NCI-H1048 (cell line): ENCODE measurements at regions not wholly inside any gene's neighbourhood (a gene's known extent, or its start where the extent isn't known, plus 50 kb on each side); places are given as distances from the start of the nearest gene placed in this dataset.

ENCODE experiments used
- DNase-seq: peaks from one replicate; lab custom pipeline; 2025; lab: John Stamatoyannopoulos, UW

DNA sequence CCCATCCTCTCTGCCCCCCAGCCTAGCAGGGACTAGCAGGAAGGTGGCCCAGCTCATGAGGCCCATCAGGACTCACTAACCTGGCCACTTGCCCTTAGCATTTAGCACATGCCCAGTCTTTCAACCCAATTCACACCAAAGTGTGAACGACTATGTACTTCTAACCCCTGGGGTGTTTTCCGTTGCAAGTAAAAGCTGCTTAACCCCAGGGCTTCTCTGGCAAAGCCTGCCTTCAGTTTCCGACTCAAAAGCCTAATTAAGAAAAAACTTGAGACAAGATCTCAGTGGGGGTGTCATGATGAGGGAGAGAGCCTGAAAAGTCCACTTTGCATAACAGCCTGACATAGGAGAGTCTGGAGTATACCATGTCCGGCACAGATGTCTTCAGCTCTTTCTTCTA is 347.8 kb downstream of the MN1 start:
- no peak for DNase-seq

DNA sequence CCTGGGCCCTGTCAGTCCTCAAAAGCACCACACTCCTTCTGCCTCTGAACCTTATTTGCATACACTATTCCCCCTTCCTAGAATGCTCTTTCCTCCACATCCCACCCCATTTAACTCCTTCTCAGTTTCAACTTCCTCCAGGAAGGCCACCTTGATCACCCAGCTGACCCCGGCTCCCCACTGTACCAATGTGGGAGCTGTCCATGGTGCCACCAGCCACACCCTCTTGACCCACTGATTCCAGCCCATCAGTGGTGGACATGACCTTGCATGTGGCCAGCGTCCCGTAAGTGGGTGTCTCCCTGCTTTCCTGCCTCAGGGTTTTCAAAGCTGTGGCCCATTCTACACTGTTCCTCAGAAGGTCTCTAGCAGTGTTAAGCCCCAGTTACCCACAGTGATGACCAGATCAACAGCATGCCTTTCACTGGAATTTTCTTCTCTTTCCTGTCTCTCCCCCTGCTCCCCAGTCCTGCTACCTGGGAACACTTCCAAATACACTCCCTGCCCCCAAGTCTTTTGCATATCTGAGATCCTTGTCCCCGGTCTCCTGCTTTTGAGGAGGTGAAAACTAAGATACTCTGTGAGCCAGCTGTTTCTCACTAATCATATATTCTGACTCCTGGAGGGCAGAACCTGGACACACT is 346.6 kb downstream of the MN1 start:
- no peak for DNase-seq

DNA sequence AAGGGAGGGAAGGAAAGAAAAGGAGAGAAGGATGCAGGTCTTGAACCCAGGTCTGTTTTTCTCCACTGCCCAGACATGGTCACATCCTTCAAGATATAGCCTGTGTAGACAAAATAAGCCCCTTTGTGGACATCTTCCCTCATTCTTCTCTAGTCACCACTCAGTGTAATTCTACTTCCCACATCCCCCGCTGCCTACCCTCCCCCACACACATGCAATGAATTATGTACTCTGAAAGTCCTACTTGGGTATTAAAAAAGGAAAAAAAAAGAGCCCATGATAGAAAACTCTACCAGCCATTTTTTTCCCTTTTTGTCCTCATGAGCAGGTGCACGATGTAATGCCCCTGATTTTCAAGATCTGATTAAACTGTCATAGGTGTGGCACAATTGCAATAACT is 346.0 kb downstream of the MN1 start:
- no peak for DNase-seq

DNA sequence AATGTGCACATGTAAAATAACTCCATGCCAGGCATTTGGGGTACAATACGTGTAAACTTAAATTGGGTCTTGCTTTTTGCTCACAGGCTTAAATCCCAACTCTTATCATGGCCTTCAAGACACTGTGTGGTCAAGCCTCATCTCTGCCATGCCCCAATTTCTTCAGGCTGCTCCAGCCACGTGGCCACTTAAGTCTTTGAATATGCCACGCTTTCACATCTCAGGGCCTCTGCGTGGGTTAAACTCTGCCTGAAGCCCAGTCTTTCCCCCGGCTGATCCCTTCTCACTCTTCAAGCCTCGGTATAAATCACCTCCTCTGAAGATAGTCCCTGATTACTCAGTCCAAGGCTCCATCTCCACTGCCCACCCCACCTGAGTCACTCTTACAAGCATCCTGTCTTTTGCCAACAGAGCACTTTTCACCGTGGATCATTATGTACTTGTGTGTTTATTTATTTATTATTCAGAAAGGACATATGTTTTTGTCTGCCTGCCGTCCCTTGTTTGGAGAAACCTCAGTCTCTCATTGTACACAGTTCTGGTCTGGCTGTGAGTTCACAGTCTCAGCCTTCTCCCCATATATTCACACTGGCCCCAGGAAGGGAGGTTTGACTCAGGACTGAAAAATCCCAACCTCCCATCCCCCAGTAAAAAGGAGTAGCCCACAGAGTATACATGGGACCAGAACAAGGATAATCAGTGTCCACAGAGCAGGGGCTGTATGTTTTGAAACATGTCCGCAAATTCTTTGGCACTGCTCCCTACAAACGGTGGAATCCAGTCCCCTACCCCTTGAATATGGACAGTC is 344.7 kb downstream of the MN1 start:
- no peak for DNase-seq

DNA sequence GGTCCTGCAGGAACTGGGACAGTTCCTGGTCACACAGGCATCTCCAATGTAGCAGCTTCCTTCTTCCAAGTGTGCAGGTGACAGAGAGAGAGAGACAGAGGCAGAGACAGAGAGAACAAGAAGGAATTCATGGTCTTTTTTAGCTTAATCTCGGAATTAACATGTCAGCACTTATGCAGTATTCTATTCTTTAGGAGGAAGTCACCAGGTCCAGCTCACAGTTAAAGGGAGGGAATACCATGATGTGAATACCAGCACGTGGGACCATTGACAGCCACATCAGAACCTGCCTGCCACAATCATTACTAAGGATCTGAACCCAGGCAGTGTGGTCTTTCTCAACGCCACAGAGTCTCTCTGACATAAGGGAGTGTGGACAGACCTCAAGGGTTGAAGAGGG is 341.6 kb downstream of the MN1 start:
- no peak for DNase-seq

DNA sequence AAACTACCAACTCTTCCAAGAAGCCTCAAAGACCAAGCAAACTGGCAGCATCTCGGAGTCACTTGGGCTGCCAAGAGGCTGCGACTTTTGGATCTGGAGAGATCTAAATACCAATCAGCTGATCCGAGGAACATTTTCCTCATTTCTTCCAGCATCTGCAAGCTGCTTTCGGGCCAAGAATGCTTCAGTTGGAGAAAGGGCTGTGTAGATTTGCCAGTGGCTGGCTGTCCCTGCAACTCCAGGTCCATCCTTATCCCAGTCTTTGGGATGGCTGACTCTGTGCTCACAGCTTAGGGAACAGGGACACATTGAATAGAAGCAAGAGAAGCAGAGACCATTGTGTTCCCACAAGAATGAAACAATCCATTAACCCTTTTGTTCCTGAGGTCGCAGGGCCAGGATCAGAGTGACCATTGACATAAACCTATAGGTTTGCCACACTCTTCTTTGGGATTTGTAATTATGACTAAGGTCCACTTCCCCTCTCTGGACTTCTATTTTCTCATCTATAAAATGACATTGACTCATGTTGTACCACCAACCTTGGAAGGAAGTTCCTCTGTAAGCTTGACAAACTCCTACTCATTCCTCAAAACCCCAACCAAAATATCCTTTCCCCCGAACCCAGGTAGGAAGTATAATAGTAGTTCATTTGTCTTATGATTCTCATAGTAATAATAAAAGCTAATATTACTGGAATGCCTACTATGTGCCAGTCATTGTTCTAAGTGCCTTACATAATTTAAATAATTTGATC is 340.8 kb downstream of the MN1 start:
- no peak for DNase-seq

DNA sequence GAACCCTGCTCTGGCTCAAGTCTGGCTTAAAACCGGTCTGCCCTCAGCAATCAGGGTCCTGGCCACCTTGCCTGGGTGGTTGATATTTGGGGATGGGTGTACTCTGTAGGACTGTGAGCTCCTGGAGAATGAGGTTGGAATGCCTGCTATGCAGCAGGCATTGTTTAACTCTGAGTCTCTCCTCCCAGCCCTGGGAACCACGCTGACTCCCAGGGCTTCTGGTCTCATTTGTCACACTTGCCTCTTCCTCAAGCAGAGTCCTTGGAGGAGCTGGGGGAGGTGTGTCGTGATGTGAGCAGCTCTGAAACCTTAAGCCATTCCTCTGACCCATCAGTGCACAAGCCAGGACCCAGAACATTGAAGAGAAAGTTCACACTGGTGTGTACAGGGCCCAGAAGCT is 340.1 kb downstream of the MN1 start:
- no peak for DNase-seq

DNA sequence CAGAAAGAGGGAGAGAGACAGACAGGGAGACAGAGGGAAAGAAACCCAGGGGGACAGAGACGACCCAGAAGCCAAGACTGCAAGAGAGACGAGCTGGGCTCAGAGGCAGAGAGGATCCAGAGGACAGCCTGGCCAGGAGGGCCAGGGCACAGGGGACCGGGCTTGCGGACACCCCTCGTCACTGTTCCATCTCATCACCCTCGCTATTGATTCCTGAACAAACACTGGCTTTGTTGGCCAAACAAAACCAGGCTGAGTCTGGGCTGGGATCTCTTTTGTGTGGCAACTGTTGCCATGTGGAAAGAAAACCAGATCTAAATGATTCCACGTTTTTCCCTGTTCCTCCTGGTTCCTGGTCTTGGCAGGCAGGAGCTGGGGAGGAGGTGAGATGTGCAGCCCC is 339.4 kb downstream of the MN1 start:
- no peak for DNase-seq

DNA sequence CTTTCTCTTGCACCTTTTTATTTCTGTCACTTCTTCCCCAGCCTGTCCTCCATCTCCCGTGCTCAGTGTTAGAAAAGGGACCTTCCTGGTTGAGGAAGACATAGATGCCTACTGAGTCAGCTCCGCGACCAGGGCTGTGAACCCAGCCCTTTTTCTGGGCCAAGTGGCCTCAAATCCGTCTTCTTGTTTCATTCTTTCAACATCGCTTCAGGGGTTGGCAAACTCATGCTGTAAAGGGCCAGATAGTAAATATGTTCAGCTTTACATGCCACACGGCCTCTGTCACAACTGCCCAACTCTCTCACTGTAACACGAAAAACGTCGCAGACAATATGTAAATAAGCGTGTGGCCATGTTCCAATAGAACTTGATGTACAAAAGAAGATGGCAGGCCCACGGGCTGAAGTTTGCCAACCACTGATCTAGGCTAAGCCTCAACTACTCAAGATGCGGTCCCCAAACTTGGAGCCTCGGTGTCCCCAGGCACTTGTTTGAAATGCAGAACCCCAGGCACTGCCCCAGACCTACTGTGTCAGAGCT is 338.4 kb downstream of the MN1 start:
- no peak for DNase-seq

DNA sequence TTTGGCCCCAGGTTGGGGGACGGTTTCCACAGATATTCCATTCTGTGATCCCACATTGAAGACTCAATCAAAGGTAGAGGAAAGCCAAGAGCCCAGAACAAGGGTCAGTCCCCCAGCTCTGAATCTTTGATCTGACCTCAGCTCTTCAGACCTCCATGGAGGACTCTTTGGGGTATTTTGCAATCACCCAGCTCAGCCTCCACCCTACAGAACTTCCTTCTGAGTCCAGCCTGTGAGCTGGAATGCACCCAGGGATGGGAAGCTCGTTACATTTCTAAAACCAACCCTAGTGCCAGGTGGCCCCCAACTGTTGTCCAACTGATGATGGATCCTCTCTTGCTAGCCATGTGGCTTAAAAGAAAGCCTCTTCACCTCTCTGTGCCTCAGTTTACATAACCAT is 335.3 kb downstream of the MN1 start:
- no peak for DNase-seq

DNA sequence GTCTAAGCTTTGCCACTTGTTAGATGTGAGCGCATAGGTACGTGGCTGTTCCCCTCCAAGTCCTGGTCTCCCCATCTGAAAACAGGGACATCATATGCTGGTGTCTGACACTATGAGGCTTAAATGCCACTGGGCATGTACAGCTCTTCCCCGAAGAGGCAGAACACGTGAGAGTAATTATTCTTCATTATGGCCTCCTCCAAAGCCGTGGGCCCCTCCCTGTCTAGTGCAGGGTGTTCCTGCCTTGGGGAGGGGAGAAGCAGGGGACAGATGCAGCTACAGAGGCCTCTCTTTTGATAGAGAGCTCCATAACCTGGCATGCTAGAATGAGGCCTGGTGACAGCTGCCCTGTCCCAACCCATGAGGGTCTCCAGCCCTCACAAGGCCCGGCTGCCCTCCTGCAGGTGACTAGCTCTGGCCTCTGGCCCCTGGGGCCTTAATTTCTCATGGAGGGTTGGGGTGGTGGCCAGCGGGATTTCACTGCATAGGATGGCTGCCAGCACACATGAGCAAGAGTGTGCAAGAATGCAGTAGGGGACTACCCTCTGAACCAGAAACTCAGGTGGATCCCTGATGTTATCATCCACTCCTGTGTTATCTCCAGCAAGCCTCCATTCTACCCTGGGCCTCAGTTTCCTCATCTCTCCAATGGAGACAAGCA is 334.6 kb downstream of the MN1 start:
- DNase-seq: no peak

DNA sequence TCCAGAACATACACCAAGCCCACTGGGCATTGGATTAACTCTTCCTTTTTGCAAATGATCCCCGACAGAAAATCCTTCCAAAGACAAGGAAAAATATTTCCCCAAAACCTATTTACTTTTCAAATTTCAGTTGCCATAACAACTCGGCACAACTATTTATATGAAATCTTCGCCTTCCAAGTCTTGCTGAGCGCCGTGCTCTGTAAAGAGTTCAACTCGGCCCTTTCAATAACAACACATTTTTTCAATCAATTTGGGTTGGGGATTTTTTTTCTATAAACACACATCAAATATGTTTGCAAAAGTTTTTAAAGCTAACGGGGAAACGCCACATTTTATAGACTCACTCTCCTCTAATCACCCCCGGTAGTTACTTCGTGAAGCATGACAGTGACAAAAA is 333.8 kb downstream of the MN1 start:
- no peak for DNase-seq

DNA sequence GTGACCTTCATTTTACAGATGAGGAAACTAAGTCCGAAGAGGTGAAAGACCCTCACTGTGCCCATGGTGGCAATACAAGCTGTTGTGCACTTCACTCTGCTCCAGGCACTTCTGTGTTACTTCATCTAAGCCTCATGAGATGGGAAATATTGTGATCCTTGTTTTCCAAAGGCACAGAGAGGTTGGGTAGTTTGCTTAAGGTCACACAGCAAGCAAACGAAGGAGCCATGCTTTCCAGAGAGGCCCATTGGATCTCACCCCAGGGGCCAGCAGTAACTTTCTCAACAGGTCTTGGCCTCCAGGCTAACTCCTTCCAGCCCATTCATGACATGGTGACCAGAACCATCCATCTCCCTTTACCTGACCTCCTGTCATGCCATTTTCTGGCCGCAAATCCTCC is 332.8 kb downstream of the MN1 start:
- no peak for DNase-seq

DNA sequence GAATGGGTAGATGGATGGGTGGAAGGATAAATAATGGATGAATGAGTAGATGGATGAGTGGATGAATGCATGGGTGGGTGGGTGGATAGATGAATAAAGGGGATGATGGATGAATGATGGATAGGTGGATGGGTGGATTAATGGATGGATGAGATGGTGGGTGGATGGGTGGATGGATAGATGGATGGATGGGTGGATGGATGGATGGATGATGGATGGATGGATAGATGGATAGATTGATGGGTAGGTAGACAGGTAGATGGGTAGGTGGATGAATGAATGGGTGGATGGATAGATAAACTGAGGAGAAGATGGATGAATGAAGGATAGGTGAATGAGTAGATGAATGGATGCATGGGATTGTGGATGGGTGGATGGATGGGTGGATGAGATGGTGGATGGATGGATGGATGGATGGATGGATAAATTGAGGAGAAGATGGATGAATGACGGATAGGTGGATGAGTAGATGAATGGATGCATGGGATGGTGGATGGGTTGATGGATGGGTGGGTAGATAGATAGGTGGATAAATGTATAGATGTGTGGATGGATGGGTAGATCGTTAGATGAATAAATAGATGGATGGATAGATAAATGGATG is 331.3 kb downstream of the MN1 start:
- DNase-seq: no peak

DNA sequence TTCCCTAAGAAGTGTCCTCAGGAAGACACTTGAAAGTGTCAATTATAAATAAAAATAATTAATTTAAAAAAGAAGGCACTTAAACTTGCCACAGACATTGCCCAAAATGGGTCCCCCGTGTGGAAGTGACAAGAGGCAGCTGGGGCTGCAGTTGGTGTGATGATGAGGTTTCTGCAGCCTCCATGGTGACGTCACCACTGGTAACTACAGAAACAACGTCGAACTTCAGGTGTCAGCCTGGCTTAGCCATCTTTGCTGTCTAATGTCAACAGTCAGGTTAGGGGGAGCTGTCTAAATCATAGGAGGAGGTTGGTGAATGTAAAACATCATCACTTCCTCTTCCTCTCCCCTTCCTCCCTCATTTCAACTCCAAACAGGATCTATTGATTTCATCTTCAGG is 328.6 kb downstream of the MN1 start:
- DNase-seq: no peak

DNA sequence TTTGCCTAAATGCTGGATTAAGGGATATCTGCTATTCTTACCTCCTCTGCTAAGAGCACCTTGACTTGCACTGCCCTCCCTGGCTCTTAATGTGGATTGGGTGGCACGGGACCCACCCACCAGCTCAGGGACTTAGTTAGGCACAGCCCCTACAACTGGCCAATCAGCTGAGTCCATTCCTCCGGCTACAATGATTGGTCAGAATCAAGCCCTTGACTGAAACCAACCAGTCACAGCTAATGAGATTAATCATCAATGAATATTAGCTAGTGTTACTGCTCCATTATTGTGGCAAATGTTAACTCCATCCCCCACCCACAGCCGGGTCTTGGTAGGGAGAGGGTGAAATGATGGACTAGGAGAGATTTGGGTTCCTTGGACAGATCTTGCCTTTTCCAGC is 328.0 kb downstream of the MN1 start:
- no peak for DNase-seq

DNA sequence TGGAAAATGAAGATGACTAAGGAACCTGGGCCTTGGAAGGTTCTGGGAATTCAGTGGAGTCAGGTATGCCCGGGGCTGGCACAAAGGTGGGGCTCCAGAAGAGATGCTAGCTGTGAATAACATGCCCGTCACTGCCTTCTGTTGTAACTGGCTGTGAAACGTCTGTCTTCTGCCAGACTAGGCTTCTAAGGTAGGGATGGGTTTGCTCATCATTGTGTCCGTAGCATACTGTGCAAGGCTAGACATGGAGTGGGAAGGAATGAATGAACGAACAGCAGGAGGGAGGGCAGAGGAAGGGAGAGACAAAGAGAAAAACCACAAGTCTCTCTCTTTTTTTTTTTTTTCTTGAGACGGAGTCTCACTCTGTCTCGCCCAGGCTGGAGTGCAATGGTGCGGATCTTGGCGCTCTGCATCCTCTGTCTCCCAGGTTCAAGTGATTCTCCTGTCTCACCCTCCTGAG is 327.4 kb downstream of the MN1 start:
- DNase-seq: no peak

DNA sequence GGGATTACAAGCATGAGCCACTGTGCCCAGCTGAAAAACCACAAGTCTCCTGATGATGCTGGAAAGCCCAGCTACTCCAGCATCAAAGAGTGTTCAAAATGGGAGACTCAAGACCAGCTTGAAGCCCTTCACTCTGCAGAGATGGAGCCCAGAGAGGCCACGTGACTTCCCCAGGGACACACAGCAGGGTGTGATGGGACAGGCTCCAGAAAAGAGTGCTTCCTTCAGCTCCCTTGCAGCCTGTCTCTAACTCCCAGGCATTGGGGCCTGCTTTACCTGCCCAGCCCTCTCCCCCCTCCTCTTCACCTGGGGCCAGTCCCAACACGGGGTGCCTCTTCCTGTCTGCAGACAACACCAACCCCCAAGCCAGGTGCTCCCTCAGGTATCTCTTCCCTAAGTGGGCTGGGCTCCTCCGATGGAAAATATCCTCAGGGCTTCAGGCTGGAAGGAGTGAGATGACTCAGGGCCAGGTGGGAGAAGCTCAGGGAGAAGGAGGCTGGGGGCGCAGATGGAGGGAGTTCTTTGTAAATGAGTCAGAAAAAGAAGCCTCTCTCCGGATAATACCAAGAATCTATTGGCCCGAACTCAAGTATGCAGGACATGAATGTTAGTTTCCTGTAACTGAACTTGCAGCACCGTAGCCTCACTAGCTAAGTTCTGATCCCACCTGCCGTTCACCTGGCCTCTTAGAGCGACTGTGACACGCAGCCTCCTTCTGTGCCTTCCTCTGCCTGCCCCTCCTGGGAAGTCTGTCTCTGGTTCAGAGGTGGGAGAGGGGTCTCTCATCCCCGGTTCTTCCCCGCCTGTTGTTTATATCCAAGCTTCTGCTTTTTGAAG is 326.6 kb downstream of the MN1 start:
- DNase-seq: no peak

DNA sequence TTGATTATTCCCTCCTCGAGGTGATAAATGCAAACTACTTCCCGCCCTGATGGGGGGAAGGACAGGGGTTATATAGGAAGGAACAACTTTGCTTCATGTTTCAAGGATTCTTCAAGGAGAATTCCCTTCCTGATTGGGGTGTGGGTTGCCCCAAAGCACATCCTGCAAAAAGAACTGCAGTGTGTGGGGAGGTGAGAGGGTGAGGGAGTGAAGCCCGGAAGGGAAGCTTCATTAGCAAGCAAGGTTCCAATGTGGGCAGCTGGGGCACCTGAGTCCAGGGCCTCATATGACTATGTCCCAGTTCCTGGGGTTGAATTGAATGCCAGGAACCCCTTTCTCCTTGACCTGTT is 326.0 kb downstream of the MN1 start:
- DNase-seq: no peak

DNA sequence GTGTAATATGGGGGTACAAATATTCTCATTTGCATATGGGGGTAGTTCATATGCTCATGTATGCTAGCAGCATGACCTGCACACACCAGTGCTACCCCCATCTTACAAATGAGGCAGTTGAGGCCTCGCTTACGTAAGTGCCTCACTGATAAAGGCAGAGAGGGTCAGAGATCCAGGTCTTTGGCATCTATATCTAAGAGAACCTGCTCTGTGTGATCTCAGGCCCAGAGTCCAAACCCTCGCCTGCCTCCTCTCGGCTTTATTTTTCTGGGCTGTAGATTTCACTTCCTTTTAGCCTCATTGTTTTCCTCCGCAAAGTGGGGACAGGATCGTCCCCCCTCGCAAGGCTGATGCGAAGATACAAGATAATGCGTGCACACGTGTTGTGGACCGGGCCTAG is 325.2 kb downstream of the MN1 start:
- no peak for DNase-seq

DNA sequence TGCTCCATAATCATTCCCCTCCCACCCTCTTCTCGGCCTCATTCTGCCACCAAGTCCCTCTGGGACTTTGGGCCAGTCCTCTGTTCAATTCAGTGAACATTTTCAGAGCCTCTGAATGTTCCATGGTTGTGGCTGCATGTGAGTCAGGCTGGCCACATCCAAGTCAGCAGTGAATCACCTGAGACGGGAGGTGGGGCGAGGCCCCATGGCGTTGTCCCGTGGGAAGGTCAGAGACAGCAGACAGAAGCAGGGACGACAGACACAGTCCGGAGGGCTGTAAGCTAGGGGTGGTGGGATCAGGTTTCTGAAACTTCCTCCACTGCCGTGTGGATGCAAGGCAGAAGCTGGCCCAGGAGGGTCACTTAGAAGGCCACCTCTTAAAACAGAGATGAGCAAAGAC is 324.8 kb downstream of the MN1 start:
- no peak for DNase-seq
